Right lobe of liver (tissue), 4 donors: ENCODE measurements at regions not wholly inside any gene's neighbourhood (a gene's known extent, or its start where the extent isn't known, plus 50 kb on each side); places are given as distances from the start of the nearest gene placed in this dataset.

ENCODE experiments used
- POLR2A ChIP-seq: fragments of 450-650 bp; IDR thresholded peaks from one replicate; pipeline ENCODE4 v1.6.1; 2017; ENCODE audit warnings: antibody characterized with exemption, mild to moderate bottlenecking
- TF ChIP-seq, protein P1 (sequence below), 4 donors: fragments of 200-600 bp in 3 of 4; fragments of 450-650 bp in 1 of 4; IDR thresholded peaks; one replicate each; pipeline versions ENCODE4 v1.5.1 to v1.8.0; 2016 to 2022; ENCODE audit warnings: antibody characterized with exemption in 4 of 4, mild to moderate bottlenecking in 2 of 4
- donor health status: DM: no; HTN: no; CAD: no.
- donor health status: DM: no; HTN: no; CAD: no.
- donor health status: DM: no; HTN: yes; CAD: no.

DNA sequence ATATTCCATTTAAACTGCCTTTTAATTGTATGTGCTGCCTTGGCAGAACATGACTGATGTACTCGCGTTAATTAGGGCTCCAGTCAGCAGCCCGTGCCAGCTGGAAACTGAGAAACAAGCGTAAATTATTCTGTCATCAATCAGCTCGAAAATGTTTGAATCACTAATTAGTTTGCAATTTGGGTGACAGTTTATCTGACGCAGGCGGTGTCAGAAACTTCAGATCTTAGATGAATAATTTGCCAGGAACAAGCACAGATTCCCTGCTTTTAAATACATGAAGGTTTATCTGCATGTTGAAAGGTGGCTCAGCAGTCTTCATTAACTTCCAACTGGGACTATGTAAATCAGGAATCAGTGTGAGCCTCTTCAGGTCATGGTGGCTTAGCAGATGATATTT is 176.0 kb upstream of the TLE4 start:
- TF ChIP-seq, protein P1, sequence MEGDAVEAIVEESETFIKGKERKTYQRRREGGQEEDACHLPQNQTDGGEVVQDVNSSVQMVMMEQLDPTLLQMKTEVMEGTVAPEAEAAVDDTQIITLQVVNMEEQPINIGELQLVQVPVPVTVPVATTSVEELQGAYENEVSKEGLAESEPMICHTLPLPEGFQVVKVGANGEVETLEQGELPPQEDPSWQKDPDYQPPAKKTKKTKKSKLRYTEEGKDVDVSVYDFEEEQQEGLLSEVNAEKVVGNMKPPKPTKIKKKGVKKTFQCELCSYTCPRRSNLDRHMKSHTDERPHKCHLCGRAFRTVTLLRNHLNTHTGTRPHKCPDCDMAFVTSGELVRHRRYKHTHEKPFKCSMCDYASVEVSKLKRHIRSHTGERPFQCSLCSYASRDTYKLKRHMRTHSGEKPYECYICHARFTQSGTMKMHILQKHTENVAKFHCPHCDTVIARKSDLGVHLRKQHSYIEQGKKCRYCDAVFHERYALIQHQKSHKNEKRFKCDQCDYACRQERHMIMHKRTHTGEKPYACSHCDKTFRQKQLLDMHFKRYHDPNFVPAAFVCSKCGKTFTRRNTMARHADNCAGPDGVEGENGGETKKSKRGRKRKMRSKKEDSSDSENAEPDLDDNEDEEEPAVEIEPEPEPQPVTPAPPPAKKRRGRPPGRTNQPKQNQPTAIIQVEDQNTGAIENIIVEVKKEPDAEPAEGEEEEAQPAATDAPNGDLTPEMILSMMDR (IDR thresholded peaks at IDR 0.05), result no peak
- no peak for TF ChIP-seq POLR2A
